ENCODE measurements at regions not wholly inside any gene's neighbourhood (a gene's known extent, or its start where the extent isn't known, plus 50 kb on each side); places are given as distances from the start of the nearest gene placed in this dataset.
A peak's percentile ranks its signal among the peaks of the same experiment; 100 is the strongest.

DNA sequence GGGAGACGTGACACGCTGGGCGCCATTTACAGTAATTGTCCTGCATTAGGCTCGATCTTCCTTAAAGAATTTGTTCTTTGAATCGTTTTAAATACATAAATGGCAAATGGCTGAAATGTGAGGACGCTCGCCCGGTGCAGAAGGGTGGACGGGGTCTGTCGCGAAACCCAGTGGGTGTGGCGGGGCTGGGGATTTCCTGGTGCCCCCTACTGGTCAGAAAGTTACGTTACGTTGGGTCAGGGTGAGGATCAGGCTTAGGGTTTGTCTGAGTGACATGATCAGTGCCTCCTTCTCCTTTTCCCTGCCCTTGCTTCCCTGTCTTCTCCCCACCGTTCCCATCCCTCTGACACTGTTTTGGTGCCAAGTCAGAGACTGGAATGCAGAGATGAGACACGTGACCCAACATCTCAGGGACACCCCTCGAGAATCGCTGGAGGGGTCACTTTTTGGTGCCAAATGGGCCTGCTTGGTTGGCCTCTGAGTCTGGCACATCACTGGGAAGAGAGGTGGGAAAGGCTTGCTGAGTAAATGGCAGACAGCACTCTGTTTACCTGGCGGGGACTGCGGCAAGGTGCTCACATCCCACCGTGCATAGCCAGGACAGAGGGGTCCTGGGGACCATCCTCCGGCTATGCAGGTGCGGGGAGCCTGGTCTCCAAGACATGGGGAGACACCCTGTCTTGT is 1107.6 kb downstream of the BRD1 start:
- peaks cover 0 to 20% (median 10%) of the 10 kb centered on the region in 4 donors for H3K9me3 ChIP-seq
- no peak overlapping the region for H3K4me3 ChIP-seq
- TF ChIP-seq EP300 (IDR thresholded peaks at IDR 0.05), result no peak
- TF ChIP-seq POLR2AphosphoS5 (IDR thresholded peaks at IDR 0.05), result no peak
- TF ChIP-seq, protein P1, sequence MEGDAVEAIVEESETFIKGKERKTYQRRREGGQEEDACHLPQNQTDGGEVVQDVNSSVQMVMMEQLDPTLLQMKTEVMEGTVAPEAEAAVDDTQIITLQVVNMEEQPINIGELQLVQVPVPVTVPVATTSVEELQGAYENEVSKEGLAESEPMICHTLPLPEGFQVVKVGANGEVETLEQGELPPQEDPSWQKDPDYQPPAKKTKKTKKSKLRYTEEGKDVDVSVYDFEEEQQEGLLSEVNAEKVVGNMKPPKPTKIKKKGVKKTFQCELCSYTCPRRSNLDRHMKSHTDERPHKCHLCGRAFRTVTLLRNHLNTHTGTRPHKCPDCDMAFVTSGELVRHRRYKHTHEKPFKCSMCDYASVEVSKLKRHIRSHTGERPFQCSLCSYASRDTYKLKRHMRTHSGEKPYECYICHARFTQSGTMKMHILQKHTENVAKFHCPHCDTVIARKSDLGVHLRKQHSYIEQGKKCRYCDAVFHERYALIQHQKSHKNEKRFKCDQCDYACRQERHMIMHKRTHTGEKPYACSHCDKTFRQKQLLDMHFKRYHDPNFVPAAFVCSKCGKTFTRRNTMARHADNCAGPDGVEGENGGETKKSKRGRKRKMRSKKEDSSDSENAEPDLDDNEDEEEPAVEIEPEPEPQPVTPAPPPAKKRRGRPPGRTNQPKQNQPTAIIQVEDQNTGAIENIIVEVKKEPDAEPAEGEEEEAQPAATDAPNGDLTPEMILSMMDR (IDR thresholded peaks at IDR 0.05), result no peak
- TF ChIP-seq POLR2A (IDR thresholded peaks at IDR 0.05), result no peak
- H3K4me1 ChIP-seq, result no peaks in the 10 kb centered on the region
- no peak overlapping the region for H3K27ac ChIP-seq
- no peak for DNase-seq
- intact Hi-C loops (cut with DNase I; ENCODE audit: low total_unique reads), result loop anchor here (10.0 kb wide), 1 partner anchor 65 kb away; no protein-coding TSS in a partner anchor
- no peaks in the 10 kb centered on the region for H3K36me3 ChIP-seq
- peaks cover 0 to 28% (median 0%) of the 10 kb centered on the region in 3 donors for H3K27me3 ChIP-seq
- 68 to 83% (median 76%) methylated on average over 21 to 23 of the region's 23 CpGs for WGBS, 5 donors

DNA sequence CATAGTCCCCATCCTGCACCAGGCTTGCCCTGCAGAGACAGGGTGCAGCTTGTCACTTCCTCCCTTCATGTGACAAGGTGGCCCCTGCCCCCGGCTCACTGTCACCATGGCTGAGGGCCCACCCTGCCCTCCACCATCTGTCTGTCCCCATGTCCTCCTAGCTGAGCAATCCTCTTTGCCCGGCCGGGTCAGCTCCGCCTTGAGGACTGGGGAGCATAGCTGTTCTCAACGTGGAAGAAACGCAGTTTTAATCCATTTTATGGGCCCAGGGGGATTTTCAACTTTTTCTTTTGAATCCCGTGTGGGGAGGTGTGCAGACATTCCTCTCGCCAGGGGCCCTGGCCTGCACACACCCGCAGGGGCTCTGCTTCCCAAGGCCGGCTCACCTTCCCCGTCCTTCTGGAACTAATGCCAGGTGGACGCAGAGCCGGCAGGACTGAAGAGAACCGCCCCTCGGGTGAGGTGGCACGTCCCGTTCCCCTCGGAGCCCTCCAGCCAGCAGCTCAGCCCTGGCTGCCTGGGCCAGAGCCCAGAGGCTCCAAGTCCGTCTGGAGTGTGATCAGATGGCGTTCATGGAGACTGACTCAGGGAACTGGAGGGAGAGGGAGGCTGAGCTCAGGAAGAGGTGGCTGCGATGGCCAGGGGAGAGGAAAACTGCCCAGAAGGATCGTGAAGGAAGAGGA is 1108.7 kb downstream of the BRD1 start:
- Histone ChIP-seq H3K27me3 (peaks cover 0 to 28% (median 0%) of the 10 kb centered on the region in 3 donors), H3K4me3 (no peak overlapping the region), H3K27ac (no peak overlapping the region), H3K4me1 (no peaks in the 10 kb centered on the region), H3K9me3 (peaks cover 0 to 20% (median 16%) of the 10 kb centered on the region in 4 donors), H3K36me3 (no peaks in the 10 kb centered on the region)
- 43 to 65% (median 57%) methylated on average over 21 to 22 of the region's 22 CpGs for WGBS, 5 donors
- no peak for TF ChIP-seq EP300 (IDR thresholded peaks at IDR 0.05)
- TF ChIP-seq, protein P1 (IDR thresholded peaks at IDR 0.05), result no peak
- no peak for TF ChIP-seq POLR2A (IDR thresholded peaks at IDR 0.05)
- TF ChIP-seq POLR2AphosphoS5 (IDR thresholded peaks at IDR 0.05), result no peak
- DNase-seq, result peak in 1 of 2 donors; percentile 45
- intact Hi-C loops (cut with DNase I; ENCODE audit: low total_unique reads), result loop anchor here (10.0 kb wide), 1 partner anchor 64 kb away; no protein-coding TSS in a partner anchor

DNA sequence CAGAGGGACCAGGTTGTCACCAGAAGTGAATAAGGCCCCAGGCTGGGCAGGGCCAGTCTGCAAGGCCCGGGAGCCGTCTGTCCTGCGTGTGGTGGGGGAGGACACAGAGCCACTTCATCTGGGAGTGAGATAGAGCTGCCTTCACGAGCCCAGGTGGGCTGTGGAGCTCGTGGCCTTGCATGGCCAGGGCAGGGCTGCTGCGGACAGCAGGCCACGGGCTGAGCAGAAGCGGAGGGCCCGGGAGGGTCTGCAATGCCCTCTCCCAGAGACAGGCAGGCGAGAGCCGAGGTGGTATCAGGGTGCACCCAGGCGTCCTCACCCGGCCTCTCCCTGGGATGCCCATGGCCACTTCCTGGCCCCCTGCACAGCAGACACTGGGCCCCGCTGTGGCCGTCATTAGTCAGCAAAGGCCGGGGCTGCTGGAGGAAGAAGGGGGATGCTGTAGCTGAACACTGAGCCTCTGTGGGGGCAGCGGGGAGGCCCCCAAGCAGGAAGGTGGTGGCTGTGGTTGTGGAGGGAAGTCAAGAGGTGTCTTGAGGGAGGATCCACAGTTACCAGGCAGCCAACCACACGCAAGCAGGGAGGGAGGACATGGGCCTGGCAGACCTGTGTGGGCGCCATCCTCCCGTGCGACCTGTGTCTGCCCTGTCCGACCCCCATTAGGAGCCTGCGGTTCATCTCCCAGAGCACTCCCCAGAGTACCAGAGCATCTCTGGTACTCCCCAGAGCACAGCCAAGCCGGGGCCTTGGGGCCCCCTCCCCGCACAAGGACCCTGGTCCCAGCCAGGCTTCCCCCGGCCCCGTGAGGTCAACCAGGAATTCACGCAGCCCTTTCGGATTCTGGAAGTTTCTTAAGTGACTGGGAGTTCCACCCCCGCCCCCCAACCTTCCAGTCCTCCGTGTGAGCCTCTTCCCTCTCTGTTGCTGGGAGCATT is 1109.5 kb downstream of the BRD1 start:
- H3K27ac ChIP-seq, result no peak overlapping the region
- peaks cover 0 to 28% (median 0%) of the 10 kb centered on the region in 3 donors for H3K27me3 ChIP-seq
- H3K4me3 ChIP-seq, result no peak overlapping the region
- TF ChIP-seq, protein P1 (IDR thresholded peaks at IDR 0.05), result no peak
- TF ChIP-seq EP300 (IDR thresholded peaks at IDR 0.05) (no peak), POLR2A (IDR thresholded peaks at IDR 0.05) (no peak), POLR2AphosphoS5 (IDR thresholded peaks at IDR 0.05) (no peak)
- H3K9me3 ChIP-seq, result peaks cover 0 to 20% (median 16%) of the 10 kb centered on the region in 4 donors
- 76 to 87% (median 82%) methylated on average over 19 to 31 of the region's 31 CpGs for WGBS, 5 donors
- no peaks in the 10 kb centered on the region for H3K36me3 ChIP-seq
- DNase-seq, result no peak
- intact Hi-C loops (cut with DNase I; ENCODE audit: low total_unique reads), result loop anchor here (10.0 kb wide), 1 partner anchor 63 kb away; no protein-coding TSS in a partner anchor
- no peaks in the 10 kb centered on the region for H3K4me1 ChIP-seq
